Neuron (in vitro differentiated cells): ENCODE measurements at regions not wholly inside any gene's neighbourhood (a gene's known extent, or its start where the extent isn't known, plus 50 kb on each side); places are given as distances from the start of the nearest gene placed in this dataset.

Experiments
- H2AFZ ChIP-seq: one replicate; pipeline ENCODE4 v1.6.1; 2013; ENCODE audit warnings: low read depth, mild to moderate bottlenecking, inconsistent platforms, low read length, moderate library complexity
- H3K27me3 ChIP-seq: one replicate; pipeline ENCODE4 v1.6.1; 2013; ENCODE audit warnings: low read length; ENCODE audit not compliant: insufficient read depth
- H3K36me3 ChIP-seq: one replicate; pipeline ENCODE4 v1.6.1; 2013; ENCODE audit warnings: low read length; ENCODE audit not compliant: insufficient read depth
- H3K4me1 ChIP-seq: one replicate; pipeline ENCODE4 v1.6.1; 2013; ENCODE audit warnings: low read length; ENCODE audit not compliant: insufficient read depth
- H3K4me3 ChIP-seq: 2 replicates; pipeline ENCODE4 v1.5.1; 2013; ENCODE audit warnings: mild to moderate bottlenecking, low read length, moderate library complexity
- H3K9me3 ChIP-seq: one replicate; pipeline ENCODE4 v1.6.1; 2013; ENCODE audit warnings: low read length

- Histone ChIP-seq H3K9me3 (peaks cover 2% of the 10 kb centered on the region), H3K4me1 (no peaks in the 10 kb centered on the region), H3K4me3 (no peak overlapping the region), H3K27me3 (no peaks in the 10 kb centered on the region), H3K36me3 (no peaks in the 10 kb centered on the region), H2AFZ (no peak overlapping the region)
Measured at GRCh38 chr3:30155755-30156154, 450.6 kb upstream of the TGFBR2 start.

GRCh38 chr3:30156586-30157498 lies 449.6 kb upstream of the TGFBR2 start:
- H2AFZ ChIP-seq, result no peak overlapping the region
- no peak overlapping the region for H3K4me3 ChIP-seq

DNA sequence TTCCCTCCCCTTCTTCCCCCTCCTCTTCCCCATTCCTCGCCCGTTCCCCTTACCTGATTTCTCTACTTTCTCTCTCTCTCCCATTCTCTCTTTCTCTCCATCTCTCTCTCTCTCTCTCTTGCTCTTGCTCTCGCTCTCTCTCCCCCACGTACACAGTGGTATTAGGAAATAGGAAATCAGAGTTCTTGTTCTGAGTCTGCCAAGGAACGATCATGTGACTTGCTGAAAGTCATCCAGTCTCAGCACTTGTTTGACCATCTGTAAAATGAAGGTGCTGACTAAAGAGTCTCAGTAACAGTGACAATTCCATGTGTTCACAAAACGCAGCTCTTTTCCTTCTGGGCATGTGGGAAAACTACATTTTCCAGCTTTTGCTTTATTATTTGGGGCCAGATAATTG lies 445.0 kb upstream of the TGFBR2 start:
- Histone ChIP-seq H3K36me3 (no peaks in the 10 kb centered on the region), H3K27me3 (no peaks in the 10 kb centered on the region), H3K4me1 (no peaks in the 10 kb centered on the region), H2AFZ (no peak overlapping the region), H3K4me3 (no peak overlapping the region), H3K9me3 (peaks cover 2% of the 10 kb centered on the region)

More at GRCh38 chr3:30156586-30157498, 449.6 kb upstream of the TGFBR2 start:
- Histone ChIP-seq H3K9me3 (peaks cover 2% of the 10 kb centered on the region), H3K4me1 (no peaks in the 10 kb centered on the region), H3K36me3 (no peaks in the 10 kb centered on the region), H3K27me3 (no peaks in the 10 kb centered on the region)

GRCh38 chr3:30162579-30162978 lies 443.8 kb upstream of the TGFBR2 start:
- Histone ChIP-seq H2AFZ (no peak overlapping the region), H3K27me3 (no peaks in the 10 kb centered on the region), H3K4me3 (no peak overlapping the region), H3K36me3 (no peaks in the 10 kb centered on the region), H3K9me3 (peaks cover 2% of the 10 kb centered on the region), H3K4me1 (peaks cover 3% of the 10 kb centered on the region)

- Histone ChIP-seq H3K4me3 (no peak overlapping the region), H2AFZ (no peak overlapping the region), H3K36me3 (no peaks in the 10 kb centered on the region), H3K27me3 (no peaks in the 10 kb centered on the region), H3K9me3 (no peaks in the 10 kb centered on the region), H3K4me1 (peaks cover 6% of the 10 kb centered on the region)
Measured at GRCh38 chr3:30166535-30166934, 439.9 kb upstream of the TGFBR2 start.

DNA sequence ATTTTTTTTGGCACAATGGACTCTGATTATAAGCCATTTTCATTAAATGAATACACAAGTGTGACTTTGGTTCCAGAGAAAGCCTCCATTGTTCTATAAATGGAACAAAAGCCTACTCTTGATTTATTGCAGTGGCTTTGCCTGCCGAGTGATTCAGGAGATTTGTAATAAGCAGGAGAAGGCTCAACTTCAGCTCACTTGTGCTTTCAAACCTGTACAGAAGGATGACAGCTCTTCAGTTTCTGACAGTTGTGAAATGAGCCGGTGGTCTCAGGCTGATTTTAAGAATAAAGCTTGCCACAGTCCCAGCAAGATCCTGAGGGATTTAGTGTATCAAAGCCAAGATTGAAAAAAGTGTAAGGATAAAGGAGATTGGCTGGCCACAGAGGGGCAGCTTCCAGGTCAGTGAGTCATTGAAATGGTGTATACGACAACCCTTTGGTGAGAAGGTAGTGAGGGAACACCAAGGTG lies 438.8 kb upstream of the TGFBR2 start:
- Histone ChIP-seq H3K4me1 (peaks cover 6% of the 10 kb centered on the region), H3K36me3 (no peaks in the 10 kb centered on the region), H3K9me3 (no peaks in the 10 kb centered on the region), H3K27me3 (no peaks in the 10 kb centered on the region), H2AFZ (no peak overlapping the region), H3K4me3 (no peak overlapping the region)

GRCh38 chr3:30169487-30169886 lies 436.9 kb upstream of the TGFBR2 start:
- H3K36me3 ChIP-seq, result no peaks in the 10 kb centered on the region
- H3K27me3 ChIP-seq, result no peaks in the 10 kb centered on the region
- peaks cover 6% of the 10 kb centered on the region for H3K4me1 ChIP-seq
- H2AFZ ChIP-seq, result no peak overlapping the region
- H3K9me3 ChIP-seq, result no peaks in the 10 kb centered on the region
- no peak overlapping the region for H3K4me3 ChIP-seq

DNA sequence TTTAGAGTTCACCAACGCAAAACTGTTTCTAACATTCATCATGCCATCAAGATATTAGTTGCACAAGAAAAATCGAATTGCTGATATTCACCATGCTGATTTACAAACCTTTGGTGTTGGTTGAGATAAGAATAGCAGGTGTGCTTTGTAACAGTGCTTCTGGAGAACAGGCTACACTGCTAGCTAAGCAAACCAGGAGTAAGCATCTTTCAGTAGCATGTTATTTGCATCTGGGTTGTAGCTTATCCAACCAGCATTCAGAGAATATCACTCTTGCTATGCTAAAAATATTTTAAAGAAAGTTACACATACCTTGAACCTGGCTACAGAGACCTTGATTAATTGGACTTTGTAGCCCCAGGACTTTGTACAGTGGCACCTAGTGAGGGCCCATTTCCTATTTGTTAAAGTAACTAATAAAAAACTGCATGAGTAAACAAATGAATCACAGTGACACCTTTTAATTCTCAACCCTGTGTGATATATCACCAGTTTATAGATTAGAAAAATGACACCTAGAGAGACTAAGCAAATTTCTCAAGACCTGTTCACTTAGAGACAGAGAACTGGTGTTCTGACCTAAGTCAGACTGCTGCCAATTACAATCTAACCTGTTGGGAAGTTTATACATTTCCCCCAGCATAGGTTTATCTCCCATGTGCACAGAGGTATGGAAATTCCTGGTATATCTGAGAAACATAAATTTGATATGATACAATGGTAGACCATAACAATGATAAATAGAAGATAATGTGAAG lies 435.5 kb upstream of the TGFBR2 start:
- Histone ChIP-seq H3K36me3 (no peaks in the 10 kb centered on the region), H3K4me1 (peaks cover 6% of the 10 kb centered on the region), H3K4me3 (no peak overlapping the region), H3K27me3 (no peaks in the 10 kb centered on the region), H3K9me3 (no peaks in the 10 kb centered on the region), H2AFZ (no peak overlapping the region)

GRCh38 chr3:30174357-30174756 lies 432.0 kb upstream of the TGFBR2 start:
- no peaks in the 10 kb centered on the region for H3K9me3 ChIP-seq
- no peak overlapping the region for H2AFZ ChIP-seq
- no peaks in the 10 kb centered on the region for H3K4me1 ChIP-seq
- no peaks in the 10 kb centered on the region for H3K36me3 ChIP-seq
- H3K27me3 ChIP-seq, result no peaks in the 10 kb centered on the region
- no peak overlapping the region for H3K4me3 ChIP-seq

DNA sequence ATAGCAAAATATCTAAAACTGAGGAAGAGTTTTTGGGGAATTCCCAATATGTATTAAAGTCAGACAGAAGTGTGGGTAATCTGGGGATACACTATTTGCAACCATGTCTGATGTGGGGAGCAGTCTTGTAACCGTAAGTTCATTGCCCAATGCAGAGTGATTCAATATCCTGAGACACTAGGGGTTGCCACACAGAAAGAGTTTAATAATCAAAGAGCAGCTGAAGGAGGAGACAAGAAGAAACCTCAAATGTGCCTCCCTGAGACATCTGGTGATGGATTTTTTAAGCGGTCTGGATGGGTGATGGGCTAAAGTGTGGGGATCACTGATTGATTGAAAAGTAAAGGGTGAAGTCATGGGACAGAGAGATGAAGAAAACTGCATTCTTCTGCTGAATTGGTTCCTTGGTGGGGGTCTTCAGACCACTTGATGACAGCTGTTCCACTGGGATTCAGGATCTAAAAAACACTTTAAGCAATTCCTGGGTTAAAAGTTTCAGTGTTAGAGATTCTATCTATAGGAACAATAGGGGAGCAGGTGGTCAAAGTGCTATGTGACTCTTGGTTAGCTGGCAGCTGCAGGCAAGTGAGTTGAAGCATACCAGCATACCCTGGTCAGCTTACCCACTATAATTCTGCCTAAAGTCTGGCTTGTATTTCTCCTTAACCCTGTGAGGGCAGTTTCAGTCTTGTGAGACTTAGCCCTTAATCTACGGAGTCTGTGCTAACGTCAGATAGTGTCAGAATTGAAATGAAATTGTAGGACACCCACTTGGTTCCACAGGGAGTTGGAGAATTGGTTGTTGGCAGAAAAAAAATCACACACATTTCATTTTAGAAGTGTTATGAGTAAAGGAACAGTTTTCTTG lies 425.9 kb upstream of the TGFBR2 start:
- Histone ChIP-seq H3K4me3 (no peak overlapping the region), H3K36me3 (no peaks in the 10 kb centered on the region)

DNA sequence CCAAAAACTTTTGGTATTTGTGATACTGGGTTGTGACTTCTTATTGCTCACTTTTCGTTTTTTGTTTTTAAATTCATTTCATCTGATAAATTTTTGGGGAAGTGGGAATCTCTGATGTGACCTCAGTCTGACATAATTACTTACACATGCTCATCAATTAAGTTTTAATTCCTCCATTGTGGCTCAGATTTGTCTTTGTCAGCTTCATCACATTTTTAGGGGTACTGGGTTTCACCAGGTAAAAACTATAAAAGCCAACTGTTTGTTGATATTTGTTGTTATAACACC lies 425.3 kb upstream of the TGFBR2 start:
- H3K27me3 ChIP-seq, result no peaks in the 10 kb centered on the region
- no peaks in the 10 kb centered on the region for H3K9me3 ChIP-seq
- peaks cover 3% of the 10 kb centered on the region for H3K4me1 ChIP-seq
- H3K36me3 ChIP-seq, result no peaks in the 10 kb centered on the region
- no peak overlapping the region for H3K4me3 ChIP-seq
- no peak overlapping the region for H2AFZ ChIP-seq

More for the DNA sequence above, 425.9 kb upstream of the TGFBR2 start:
- Histone ChIP-seq H2AFZ (no peak overlapping the region), H3K4me1 (peaks cover 3% of the 10 kb centered on the region), H3K9me3 (no peaks in the 10 kb centered on the region), H3K27me3 (no peaks in the 10 kb centered on the region)

- Histone ChIP-seq H3K27me3 (no peaks in the 10 kb centered on the region), H3K4me1 (peaks cover 3% of the 10 kb centered on the region), H2AFZ (no peak overlapping the region), H3K4me3 (no peak overlapping the region), H3K36me3 (no peaks in the 10 kb centered on the region), H3K9me3 (no peaks in the 10 kb centered on the region)
Measured at GRCh38 chr3:30181581-30181980, 424.8 kb upstream of the TGFBR2 start.

DNA sequence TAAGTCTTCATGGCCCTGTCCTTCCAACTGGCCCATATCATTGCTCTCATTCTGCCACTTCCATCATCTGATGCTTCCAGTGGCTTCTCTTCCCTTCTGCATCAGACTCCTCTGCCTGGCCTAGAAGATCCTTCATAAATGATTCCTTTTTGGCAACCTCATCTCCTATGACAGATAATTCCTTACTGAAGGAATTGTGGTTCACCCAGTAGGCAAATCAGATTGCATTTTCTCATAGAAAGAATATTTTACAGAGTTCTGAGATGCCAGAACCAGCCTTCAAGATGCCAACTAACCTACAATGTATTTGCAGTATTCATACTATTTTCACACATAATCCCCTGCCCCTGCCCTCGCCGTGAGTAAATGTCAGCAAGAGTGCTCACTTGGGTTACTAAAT lies 423.0 kb upstream of the TGFBR2 start:
- Histone ChIP-seq H3K36me3 (no peaks in the 10 kb centered on the region), H3K9me3 (no peaks in the 10 kb centered on the region), H3K4me1 (peaks cover 3% of the 10 kb centered on the region), H2AFZ (no peak overlapping the region), H3K27me3 (no peaks in the 10 kb centered on the region), H3K4me3 (no peak overlapping the region)
